Fibroblast of skin of back (primary cell): ENCODE measurements at regions not wholly inside any gene's neighbourhood (a gene's known extent, or its start where the extent isn't known, plus 50 kb on each side); places are given as distances from the start of the nearest gene placed in this dataset.

Source experiments
- DNase-seq: peaks from one replicate; pipeline ENCODE4 v3.0.0-alpha.2; 2013

- DNase-seq: no peak
These were observed 78.3 kb upstream of the NEK6 start for GRCh38 chr9:124179196-124180071.

GRCh38 chr9:124180557-124180956, 77.2 kb upstream of the NEK6 start:
- peak; percentile 2 for DNase-seq

DNA sequence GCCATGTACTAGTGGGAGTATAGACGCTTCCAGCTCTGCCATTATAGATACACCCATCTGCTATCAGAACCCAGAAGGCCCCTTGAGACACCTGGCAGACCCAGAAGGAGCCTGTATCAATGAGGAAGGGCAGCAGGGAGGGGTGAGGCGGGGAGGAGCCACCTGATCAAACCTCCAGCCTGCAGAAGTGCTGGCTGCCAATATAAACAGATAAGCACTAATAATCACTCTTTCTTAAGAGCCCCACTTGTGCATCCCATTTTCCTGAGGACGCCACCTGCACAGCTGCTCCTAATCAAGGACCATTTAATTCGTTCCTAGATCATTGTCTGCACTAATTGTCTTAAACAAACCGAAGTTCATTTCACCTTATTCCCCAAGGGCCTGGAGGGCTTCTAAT, 75.0 kb upstream of the NEK6 start:
- DNase-seq: no peak

- DNase-seq: no peak
These were observed 74.0 kb upstream of the NEK6 start for GRCh38 chr9:124183772-124184171.

DNA sequence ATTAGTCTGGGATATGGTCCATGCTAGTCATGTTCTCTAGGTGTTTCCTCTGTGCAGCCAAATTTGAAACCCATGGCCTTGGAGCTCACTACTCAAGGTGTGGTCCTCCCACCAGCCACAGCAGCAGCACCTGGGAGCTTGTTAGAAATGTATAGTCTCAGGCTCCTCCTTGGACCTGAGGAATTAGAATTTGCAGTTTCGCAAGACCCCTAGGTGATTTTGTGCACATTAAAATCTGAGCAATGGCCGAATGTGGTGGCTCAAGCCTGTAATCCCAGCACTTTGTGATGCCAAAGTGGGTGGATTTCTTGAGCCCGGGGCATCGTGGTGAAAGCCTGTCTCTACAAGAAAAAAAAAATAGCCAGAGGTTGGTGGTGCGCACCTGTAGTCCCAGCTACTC, 72.3 kb upstream of the NEK6 start:
- no peak for DNase-seq

DNA sequence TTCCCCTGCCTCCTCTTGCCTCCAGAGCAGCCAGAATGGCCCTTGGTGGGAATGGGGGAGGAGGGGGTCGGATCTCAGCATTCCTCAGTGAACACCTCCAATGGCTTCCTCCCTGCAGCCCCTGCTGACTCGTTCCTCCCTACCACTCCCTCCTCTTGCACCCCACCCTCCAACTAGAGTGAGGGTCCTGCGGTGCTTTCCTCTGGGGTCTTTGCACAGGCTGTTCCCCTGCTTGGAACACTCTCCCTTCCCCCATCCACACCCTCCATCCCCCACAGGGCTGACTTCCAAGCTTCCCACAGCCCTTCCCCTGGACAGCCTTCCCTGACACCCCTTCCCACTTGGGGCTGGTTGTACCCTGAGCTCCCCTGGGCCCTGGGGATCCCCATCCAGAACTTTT, 70.4 kb upstream of the NEK6 start:
- DNase-seq: no peak

GRCh38 chr9:124188331-124189110, 69.2 kb upstream of the NEK6 start:
- no peak for DNase-seq

DNA sequence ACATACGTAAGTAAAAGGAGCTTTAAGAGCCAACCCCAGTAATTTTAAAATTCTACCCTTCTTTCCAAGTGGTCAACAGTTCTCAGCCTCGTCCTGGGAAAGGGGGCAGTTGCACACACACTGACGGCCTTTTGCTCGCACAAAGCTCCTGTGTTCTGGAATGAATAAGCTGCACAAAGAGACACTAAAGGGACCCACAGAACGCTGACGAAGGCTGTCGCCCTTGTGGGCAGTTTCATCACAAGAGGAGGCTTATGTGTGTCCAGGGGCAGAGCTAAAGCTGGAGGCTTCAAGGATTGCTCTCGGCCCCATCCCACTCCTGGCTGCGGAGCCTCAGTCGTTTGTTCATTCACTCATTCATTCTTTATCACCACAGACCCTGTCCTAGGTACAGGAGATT, 67.0 kb upstream of the NEK6 start:
- no peak for DNase-seq

DNA sequence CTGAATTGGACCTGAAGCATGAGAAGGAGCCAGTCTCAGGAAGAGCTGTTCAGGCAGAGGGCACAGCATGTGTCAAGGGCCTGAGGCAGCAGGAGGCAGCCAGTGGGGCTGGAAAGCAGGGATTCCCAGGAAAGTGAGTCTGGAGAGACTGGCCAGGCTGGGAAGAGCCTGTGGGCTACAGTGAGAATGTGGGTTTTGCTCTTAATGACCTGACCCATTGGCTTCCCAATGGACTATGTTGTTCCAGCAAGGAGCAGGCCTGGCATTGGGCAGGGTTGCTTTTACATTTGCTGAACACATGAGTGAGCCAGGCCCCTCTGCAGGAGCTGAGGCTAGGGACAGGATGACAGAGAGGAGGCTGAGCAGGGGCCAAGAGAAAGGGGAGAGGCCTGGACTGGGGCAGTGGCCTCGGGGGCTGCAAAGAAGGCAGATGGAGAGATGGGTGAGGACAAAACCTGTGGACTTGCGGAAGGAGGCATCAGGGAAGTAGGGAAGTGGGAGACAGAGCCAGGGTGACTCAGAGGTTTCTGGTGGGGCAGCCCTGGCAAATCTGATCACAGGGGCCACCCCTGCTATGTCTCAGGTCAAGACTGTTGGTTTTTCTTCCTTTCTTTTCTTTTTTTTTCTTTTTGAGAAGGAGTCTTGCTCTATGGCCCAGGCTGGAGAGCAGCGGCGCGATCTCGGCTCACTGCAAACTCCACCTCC, 65.9 kb upstream of the NEK6 start:
- DNase-seq: no peak

- no peak for DNase-seq
These were observed 61.0 kb upstream of the NEK6 start for GRCh38 chr9:124196814-124197176.

- DNase-seq: no peak
These were observed 60.3 kb upstream of the NEK6 start for GRCh38 chr9:124197177-124198095.

- DNase-seq: no peak
These were observed 59.4 kb upstream of the NEK6 start for GRCh38 chr9:124198331-124198730.

DNA sequence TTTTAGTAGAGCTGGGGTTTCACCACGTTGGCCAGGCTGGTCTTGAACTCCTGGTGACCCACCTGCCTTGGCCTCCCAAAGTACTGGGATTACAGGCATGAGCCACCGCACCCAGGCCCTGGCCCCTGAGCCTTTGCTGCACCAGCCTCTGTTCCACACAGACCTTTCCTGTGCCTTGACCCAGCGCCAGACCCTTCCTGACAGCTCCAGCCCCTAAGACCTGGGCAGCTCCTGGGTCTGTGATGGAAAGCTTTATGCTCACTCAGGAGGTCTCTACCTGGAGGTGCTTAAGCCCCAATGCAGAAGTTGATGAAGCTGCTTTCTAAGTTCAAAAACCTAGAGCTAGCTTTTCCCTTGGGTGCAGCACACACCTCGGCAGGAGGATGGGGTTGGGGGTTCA, 58.8 kb upstream of the NEK6 start:
- no peak for DNase-seq

- DNase-seq: no peak
These were observed 58.3 kb upstream of the NEK6 start for GRCh38 chr9:124199474-124199873.

DNA sequence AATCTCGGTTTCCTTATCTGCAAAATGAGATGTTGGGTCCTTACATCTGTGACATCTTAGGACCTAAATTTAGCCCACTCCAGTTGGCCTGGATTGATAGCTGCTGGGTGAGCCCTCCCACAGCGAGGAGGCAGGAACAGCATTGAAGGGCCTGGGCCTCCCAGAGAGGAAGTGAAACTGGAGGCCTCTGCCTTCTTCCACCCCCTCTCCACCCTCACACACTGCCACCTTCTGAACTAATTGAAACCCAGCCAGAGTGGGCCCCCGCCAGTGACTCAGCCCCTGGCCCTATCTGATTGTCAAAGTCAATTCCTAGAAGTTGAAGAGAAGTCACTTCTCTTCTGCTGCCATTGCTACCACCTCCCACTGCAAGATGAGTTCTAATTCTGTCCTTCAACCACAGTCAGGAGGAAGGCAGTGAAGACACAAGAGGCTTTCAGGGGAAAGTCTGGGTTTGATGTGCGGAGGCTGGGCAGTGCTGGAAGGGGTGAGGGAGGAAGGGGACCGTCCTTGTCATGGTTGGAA, 55.2 kb upstream of the NEK6 start:
- no peak for DNase-seq

DNA sequence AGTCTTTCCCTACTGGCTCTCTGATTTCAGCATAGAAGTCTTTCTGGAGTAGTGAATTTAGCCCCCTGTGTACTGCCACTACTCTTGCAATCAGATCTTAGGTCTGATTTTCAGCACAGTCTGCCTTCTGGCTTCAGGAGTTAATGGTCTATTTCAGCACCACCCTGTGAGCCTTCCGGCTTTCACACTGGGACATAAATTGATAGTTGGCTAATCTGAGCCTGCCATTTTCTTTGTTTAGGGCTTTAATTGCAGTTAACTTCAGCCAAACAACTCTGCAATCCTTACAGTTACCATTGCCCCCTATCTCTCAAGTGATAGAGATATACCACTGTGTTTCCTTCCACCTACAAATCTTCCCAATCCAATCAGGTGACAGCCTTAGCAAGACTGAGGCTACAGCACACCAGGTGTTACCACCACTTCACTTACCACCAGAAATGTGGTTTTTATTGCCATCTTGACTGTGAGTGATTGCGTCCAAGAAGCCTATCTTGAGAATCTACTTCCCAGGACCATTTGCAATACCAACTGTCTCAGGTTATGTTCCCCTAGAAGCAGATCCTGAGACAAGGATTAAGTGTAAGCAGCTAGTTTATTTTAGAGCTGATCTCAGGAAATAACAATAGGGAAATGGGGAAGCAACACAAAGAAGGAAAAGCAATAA, 51.9 kb upstream of the NEK6 start:
- DNase-seq: no peak

DNA sequence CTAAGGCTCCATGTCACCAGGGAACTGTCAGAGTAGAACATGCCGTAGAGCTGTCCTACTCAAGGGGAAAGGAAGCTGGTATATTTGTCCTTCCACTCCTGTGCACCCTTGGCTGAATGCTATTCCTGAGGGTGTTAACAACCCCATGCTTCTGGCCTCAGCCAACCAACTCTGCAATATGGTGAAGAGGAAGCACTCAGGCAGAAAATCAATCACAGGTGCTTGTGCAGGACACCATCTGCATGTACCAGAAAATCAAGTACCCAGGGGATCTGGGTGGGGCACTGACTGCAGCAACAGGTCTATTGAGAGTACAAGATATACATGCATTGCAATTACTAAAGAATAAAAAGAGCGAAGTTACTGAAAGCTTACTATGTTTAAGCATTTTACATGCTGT, 51.4 kb upstream of the NEK6 start:
- no peak for DNase-seq
